GM18519 (cell line): ENCODE measurements at regions not wholly inside any gene's neighbourhood (a gene's known extent, or its start where the extent isn't known, plus 50 kb on each side); places are given as distances from the start of the nearest gene placed in this dataset.
A peak's percentile ranks its signal among the peaks of the same experiment; 100 is the strongest.

Experiments
- ATAC-seq: cut with Tn5 transposase; IDR thresholded peaks from one replicate; pipeline ENCODE4 v1.9.1; 2021; ENCODE audit warnings: mild to moderate bottlenecking, moderate library complexity; ENCODE audit not compliant: unreplicated experiment, low FRiP score

GRCh38 chr21:31471865-31472264 is 127.8 kb upstream of the TIAM1 start:
- ATAC-seq = no peak

DNA sequence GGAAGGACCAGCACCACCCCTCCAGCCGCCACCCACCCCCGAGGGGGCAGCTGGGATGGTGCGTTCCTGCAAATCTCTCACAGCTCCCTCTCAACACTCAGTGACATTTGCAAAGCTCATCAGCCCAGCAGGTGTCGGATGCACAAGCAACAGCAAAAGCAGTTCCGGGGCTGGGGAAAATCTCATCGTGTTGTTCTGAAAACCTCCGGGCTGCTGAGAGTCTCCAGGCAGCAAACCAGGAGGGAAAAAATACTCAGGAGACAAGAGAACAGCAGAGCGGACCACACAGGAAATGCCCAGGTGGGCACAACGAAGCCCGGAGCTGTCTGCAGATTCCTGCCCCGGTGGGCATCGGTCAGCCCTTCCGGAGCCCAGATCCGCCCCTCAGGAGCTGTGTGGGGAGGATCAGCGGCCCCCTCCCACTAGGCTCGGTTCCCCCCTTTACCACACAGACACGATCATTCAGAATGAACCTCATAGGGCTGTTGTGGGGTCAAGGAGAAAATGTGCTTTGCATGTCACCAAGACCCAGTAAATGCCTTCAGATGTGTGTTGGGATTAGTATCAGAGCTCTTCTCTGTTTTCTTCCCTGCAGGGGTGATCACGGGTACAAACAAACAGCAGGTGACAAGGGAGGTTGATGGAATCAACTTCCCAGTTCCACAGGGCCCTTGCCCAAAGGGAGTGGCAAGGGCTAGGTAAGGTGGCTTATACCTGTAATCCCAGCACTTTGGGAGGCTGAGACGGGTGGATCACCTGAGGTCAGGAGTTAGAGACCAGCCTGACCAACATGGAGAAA is 127.0 kb upstream of the TIAM1 start:
- ATAC-seq = no peak

DNA sequence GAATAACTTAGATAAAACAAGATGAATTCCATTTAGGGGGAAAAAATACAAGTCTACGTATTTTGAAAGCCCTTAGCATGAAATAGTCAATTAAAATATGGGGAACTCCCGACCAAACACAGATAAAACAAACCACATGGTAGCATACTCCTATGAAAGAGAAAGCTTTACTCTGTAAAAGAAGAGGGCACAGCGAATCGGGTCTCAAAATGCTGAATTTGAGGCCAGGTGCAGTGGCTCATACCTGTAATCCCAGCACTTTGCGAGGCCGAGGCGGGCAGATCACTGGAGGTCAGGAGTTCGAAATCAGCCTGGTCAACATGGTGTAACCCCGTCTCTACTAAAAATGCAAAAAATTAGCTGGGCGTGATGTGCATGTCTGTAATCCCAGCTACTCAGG is 116.9 kb upstream of the TIAM1 start:
- ATAC-seq = no peak

- no peak for ATAC-seq
Observed at GRCh38 chr21:31459457-31459856, 115.4 kb upstream of the TIAM1 start.

GRCh38 chr21:31457675-31458074 is 113.6 kb upstream of the TIAM1 start:
- ATAC-seq = no peak

DNA sequence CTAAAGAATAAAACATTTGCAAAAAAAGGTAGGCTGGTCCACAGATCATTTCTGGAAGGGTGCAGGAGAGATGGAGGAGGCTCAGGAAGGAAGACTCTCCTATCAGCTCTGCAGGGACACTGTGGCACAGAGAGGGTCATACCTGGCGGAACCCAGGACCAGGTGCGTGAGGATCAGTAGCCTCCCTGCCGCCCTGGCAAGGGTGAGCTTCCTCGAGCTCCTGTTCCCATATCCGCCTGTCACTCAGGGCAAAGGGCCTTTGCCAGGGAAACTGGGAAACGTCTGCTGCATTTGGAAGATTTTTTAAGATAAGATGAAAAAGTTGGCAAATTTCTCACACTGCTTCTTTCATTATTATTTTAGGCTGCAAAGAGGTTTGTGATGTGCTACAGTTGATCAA is 112.1 kb upstream of the TIAM1 start:
- ATAC-seq = no peak

GRCh38 chr21:31455506-31455905 is 111.4 kb upstream of the TIAM1 start:
- ATAC-seq = no peak

DNA sequence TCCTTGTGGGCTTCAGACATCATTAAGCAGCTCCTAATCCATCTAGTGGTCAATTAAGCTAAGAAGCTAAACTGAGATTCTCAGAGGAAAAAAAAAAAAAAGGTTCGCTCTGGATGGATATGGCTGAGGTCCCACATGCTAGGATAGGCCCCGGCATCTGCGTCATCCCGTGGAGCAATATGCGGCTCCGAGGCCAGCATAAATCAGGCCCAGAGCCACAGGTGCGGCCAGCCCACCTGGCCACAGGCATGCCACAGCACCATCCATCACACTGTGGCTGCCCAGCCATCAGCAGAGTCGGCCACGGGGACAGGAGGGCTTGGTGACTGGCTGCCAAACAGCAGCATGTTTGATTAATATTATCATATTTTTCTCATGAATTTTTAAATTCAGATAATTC is 106.9 kb upstream of the TIAM1 start:
- no peak for ATAC-seq

- no peak for ATAC-seq
Observed at GRCh38 chr21:31449921-31450535, 106.0 kb upstream of the TIAM1 start.

- no peak for ATAC-seq
Observed at GRCh38 chr21:31448496-31448895, 104.4 kb upstream of the TIAM1 start.

- ATAC-seq = no peak
Observed at GRCh38 chr21:31447505-31447904, 103.4 kb upstream of the TIAM1 start.

DNA sequence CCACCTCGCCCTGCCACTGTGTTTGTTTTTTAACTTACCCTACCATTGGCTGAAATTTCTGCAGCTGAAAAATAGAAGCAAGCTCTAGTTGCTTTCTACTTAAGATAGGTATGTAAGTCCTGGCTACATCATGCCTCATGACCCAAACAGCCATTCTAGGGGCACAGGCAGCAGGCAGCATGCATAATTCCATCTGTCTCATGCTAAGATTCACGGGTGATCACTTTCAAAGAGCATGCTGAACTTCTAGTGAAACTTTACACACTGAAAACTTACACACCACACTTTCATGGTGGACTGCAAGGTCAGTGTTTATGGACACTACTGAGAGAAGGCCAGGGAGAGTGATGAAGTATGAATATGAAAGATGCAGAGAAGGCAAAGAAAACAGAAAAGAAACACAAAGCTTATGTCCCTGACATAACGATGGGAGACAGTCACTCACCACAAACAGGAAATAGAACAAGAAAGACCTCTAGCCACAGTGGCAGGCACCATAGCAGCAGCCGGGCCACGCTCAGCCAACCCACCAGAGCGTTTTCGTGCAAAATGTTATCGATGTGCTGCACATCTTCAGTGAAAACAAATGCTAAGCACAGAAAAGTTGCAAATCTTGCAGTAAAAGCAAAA is 102.3 kb upstream of the TIAM1 start:
- ATAC-seq = peak; percentile 80

- no peak for ATAC-seq
Observed at GRCh38 chr21:31445137-31445536, 101.1 kb upstream of the TIAM1 start.

DNA sequence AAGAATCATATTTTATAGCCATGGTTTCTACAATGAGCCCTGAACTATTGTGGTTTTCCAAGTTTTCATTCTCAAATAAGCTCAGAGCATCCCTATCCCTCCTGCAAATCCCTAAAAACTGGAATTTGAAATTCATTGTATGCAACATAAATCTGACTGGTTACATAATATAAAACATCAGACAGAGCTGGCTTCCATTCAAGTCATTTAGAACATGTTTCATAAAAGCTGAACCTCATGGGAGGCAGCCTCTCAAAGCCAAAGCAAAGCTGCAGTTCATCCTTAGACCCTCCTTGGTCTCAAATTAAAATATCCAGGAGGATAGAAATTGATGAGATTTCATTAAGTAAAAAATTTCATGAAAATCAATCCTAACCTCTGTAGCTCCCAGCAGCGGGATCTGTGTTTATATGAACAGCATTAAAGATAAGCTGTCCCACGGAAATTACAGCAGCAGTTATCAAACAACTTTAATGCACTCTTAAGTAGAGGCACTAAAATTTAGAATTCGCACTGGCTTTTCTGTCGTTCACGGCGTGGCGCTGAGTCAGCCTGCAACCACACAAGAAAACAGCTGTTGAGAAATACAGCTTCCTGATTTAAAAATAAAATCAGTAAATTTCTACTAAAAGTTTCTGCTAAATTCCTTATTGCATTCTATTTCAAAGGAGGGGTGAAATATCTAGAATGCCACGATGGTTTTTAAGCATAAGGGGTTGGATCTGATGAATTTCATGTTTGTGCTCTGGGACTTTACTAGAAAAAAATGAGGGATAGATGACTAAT is 99.9 kb upstream of the TIAM1 start:
- ATAC-seq = no peak

DNA sequence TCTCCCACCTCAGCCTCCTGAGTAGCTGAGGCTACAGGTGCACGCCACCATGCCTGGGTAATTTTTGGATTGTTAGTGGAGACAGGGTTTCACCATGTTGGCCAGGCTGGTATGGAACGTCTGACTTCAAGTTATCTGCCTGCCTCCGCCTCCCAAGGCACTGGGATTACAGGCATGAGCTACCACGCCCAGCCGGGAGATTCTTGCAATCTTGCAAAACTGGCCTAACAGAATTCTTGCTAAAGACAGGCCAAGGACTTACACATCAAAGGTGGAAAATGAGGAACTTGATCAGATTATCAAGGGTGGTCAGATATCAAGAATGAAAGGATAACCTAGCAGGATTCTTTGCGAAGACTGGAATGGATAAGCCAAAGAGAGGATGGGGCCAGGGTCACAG is 98.3 kb upstream of the TIAM1 start:
- ATAC-seq = no peak

DNA sequence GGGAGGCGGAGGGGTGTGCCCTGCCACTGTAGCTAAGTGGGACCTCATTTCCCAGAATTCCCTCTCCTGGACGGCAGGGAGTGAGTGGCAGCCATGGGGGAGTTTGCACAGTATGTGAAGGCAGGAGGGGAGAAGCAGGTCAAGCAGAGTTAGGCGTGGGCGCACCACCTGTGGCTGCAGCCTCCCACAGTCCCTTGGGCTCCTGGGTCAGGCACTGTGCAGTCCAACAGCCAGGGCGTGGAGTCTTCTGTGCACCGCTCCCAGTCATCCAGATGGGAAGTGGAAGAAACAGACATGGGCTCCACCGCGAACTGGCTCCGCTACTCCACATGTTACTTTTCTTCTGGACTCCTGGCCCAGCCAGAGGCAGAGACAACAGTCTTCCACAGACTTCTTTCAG is 85.4 kb upstream of the TIAM1 start:
- no peak for ATAC-seq

- no peak for ATAC-seq
Observed at GRCh38 chr21:31426235-31426797, 82.3 kb upstream of the TIAM1 start.

DNA sequence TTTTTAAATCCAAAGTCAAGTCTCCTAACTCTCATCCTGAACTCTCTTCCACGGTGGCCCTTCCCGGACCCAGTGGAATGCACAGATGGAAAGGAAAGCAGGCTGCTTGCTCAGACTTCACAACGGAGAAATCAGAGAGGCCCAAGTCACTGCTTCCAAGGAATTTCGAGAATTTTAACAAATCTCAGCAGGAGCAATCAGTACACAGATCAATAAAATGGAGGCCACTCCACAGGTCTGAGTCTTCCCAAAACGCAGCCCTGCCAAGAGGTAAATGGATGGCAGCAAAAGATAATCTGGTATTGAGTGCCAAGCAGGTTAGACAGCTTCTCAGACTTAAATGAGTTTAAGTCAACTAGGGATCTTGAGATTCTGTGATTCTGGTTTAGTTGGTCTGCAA is 81.1 kb upstream of the TIAM1 start:
- ATAC-seq = no peak

DNA sequence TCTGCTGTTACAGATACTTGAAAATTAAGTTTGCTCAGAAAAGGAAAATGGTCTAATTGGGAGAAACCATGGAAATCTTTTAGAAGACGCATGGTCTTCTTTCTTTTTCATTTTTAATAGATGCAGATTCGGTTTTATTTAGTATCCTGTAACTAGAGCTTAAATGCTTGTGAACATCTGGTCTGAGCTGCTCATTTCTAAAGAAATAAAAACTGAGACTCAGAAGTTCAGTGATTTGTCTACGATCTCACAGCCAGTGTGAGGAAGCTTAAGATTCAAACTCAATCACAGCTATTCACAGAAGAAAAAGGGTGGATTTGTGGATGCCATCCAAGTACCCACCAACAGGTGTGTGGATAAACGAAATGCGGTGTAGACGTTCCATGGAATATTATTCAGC is 80.0 kb upstream of the TIAM1 start:
- ATAC-seq = no peak

- ATAC-seq = no peak
Observed at GRCh38 chr21:31420988-31421387, 76.9 kb upstream of the TIAM1 start.

DNA sequence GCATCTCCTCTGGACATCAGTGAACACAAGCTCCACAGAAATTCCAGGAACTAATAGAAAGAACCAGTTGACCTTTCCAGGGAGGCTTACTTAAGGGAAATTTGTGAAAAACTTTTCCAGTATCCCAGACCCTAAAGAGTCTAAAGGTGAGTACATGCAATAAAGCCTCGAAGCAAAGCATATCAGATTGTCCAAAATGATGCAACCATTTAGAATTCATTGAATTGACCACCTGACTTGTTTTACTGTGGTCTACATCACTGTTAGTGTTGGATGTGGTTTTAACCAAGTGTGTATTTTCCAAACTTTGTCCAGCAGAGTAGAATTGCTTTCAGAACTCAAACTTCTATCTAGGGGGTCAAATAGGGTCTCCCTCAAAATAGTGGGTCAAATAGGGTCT is 76.3 kb upstream of the TIAM1 start:
- ATAC-seq = no peak
